HG03039 (cell line): ENCODE measurements at regions not wholly inside any gene's neighbourhood (a gene's known extent, or its start where the extent isn't known, plus 50 kb on each side); places are given as distances from the start of the nearest gene placed in this dataset.

Source experiments
- ATAC-seq: cut with Tn5 transposase; IDR thresholded peaks from one replicate; pipeline ENCODE4 v1.9.1; 2021; ENCODE audit warnings: mild to moderate bottlenecking, moderate library complexity; ENCODE audit not compliant: unreplicated experiment

DNA sequence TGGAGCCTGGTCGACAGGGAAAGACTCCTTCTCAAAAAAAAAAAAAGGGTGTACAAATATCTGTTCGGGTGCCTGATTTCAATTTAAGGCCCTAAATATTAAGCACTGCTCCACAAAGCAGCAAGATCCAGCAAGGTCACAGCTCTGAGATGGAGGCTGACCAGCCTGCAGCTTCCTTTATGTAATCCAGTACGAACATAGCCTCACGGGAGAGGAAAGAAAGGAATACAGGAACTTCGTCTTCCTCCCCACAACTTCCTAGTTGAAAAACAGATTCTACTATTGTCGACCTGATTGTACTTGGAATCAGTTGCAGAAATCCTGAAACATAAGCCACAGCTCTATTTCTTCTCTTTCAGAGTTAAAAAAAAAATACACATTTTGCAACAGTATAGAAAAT is 53.5 kb upstream of the TBC1D9 start:
- ATAC-seq: no peak

DNA sequence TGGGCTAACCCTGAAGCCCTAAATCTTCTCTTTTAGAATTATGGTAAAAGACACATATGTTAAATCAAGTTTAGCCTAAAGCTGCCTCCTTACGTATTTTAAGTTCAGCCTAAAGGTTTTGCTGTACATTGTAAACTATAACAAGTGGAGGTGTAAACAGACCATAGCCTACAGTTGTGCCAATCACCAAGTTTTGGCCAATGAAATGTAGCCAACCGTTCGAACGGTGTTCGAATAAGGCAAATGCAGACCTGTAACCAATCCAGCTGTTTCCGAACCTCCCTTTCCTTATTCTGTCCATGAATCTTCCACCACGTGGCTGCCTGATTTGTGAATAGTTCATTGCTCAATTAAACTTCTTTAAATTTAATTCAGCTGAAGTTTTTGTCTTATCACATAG is 52.1 kb upstream of the TBC1D9 start:
- ATAC-seq: no peak

DNA sequence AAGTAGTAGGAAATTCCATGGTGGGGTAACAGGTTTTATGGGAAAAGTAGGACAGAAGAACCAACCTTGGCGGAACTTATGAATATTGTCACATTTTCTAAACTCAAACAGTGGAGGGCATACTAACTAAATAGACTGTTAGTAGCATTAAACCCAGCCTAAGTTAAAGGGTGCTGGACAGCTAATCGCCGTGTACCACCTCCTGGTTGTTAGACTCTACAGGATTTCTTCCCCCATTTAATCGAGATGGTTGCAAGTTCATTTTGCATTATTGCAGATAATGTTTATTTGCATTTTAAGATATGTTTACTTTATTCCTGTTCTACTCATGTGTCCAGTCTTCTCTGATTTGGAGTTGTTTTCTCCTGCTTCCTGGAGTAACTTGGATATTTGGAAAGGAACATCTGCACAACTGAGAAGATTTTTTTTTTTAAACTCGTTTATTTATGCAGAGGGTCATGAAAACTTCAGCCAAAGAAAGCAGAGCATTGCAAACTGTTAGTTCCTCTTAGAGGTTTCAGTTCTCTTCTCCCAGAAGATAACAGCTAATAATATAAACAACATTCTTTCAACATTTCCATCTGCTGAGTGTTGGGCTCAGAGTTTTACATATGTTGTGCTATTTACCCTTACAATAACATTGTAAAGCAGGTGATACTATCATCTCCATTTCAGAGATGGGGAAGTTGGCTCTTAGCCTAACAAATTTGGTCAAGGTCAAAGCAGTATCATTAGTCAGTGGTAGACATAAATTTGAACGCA is 51.5 kb upstream of the TBC1D9 start:
- ATAC-seq: peak; percentile 75

DNA sequence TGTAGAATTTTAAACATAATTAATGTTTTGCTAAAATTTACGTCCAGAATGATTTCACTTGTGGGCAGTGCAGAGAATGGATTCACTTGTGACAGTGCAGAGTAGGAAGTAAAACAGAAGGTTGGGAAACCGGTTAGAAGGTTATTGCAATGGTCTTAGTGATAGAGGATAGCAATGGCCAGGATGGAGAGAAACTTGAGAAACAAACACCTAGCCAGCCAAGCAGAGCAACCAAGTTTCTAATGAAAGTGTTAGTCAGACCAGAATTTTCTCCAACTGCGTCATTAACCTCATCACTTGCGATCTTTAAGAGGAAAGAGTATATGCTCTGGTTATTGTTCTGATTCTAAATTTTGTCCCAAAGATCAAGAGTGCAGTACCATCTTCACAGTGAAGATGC is 50.0 kb upstream of the TBC1D9 start:
- ATAC-seq: peak; percentile 58
